Activated T-cell treated with anti-CD3 and anti-CD28 coated beads for 1 hour (primary cell): ENCODE measurements at regions not wholly inside any gene's neighbourhood (a gene's known extent, or its start where the extent isn't known, plus 50 kb on each side); places are given as distances from the start of the nearest gene placed in this dataset.
"Not testable (repeated sequence)": the region's sequence is repeated elsewhere in the genome, so short reads cannot be mapped to it uniquely, and the experiment has no call there.

Experiments used
- DNase-seq: peaks from one replicate; pipeline ENCODE4 v3.0.0-alpha.2; 2020; ENCODE audit warnings: low read depth

GRCh38 chr6:97347111-97347510 is 64.1 kb upstream of the MMS22L start:
- DNase-seq, result no peak

GRCh38 chr6:97361286-97361685 is 78.3 kb upstream of the MMS22L start:
- no peak for DNase-seq

GRCh38 chr6:97364327-97364726 is 81.3 kb upstream of the MMS22L start:
- DNase-seq, result no peak

- not testable (repeated sequence) for DNase-seq
These were observed 99.1 kb upstream of the MMS22L start for GRCh38 chr6:97382071-97382470.

- DNase-seq, result no peak
These were observed 109.7 kb upstream of the MMS22L start for GRCh38 chr6:97392735-97393134.

GRCh38 chr6:97394160-97394748 is 111.2 kb upstream of the MMS22L start:
- peak; percentile 7 for DNase-seq

GRCh38 chr6:97396880-97397279 is 113.9 kb upstream of the MMS22L start:
- no peak for DNase-seq

- DNase-seq, result no peak
These were observed 116.2 kb upstream of the MMS22L start for GRCh38 chr6:97399208-97399607.

- no peak for DNase-seq
These were observed 118.5 kb upstream of the MMS22L start for GRCh38 chr6:97401533-97401932.

- DNase-seq, result no peak
These were observed 122.9 kb upstream of the MMS22L start for GRCh38 chr6:97405818-97406409.

- DNase-seq, result no peak
These were observed 123.6 kb upstream of the MMS22L start for GRCh38 chr6:97406633-97407032.

GRCh38 chr6:97411610-97412009 is 128.6 kb upstream of the MMS22L start:
- no peak for DNase-seq

GRCh38 chr6:97412511-97412910 is 129.5 kb upstream of the MMS22L start:
- DNase-seq, result no peak

GRCh38 chr6:97422171-97422570 is 139.2 kb upstream of the MMS22L start:
- DNase-seq, result no peak

GRCh38 chr6:97423190-97423589 is 140.2 kb upstream of the MMS22L start:
- no peak for DNase-seq

GRCh38 chr6:97427648-97428047 is 144.6 kb upstream of the MMS22L start:
- no peak for DNase-seq

GRCh38 chr6:97437087-97437486 is 154.1 kb upstream of the MMS22L start:
- no peak for DNase-seq

GRCh38 chr6:97438011-97438671 is 155.1 kb upstream of the MMS22L start:
- DNase-seq, result no peak

- no peak for DNase-seq
These were observed 157.7 kb upstream of the MMS22L start for GRCh38 chr6:97440590-97441176.

- DNase-seq, result no peak
These were observed 160.5 kb upstream of the MMS22L start for GRCh38 chr6:97443408-97444080.

GRCh38 chr6:97445407-97445806 is 162.4 kb upstream of the MMS22L start:
- DNase-seq, result no peak

GRCh38 chr6:97449444-97449966 is 166.5 kb upstream of the MMS22L start:
- no peak for DNase-seq

- DNase-seq, result no peak
These were observed 167.1 kb upstream of the MMS22L start for GRCh38 chr6:97450087-97450486.
